Erythroblast (primary cell): ENCODE measurements at regions not wholly inside any gene's neighbourhood (a gene's known extent, or its start where the extent isn't known, plus 50 kb on each side); places are given as distances from the start of the nearest gene placed in this dataset.

Experiments
- GATA1 ChIP-seq: IDR thresholded peaks from 2 replicates; pipeline ENCODE4 v1.6.1; 2011; ENCODE audit warnings: low read depth, mild to moderate bottlenecking, control low read depth, low read length, moderate library complexity
- POLR2A ChIP-seq: IDR thresholded peaks from 2 replicates; pipeline ENCODE4 v1.6.1; 2011; ENCODE audit warnings: mild to moderate bottlenecking, low read length

DNA sequence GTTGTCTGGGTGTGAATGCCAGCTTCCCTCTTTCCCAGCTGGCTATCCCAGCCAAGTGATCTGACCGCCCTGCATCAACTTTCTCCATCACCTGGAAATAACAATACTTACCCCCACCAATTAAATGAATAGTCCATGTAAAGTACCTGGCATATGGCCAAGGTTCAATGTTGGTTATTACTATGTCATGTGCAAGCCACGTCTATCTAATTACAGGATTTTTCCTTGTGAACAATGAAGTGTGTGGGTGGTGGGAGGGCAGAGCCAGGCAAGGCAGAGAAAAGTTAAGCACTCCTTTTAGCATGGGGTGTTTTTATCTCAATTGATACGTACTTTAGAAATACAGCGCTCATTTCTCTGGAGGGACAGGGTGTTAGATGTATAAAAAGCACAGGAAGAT, 121.1 kb downstream of the NHLRC3 start:
- no peak for TF ChIP-seq POLR2A
- no peak for TF ChIP-seq GATA1
